ENCODE measurements at regions not wholly inside any gene's neighbourhood (a gene's known extent, or its start where the extent isn't known, plus 50 kb on each side); places are given as distances from the start of the nearest gene placed in this dataset.

GRCh38 chr12:115571446-115571845 is 706.0 kb downstream of the MED13L start:
- TF ChIP-seq CTCF (conservative IDR thresholded peaks at IDR 0.05 in 1 of 2, IDR thresholded peaks at IDR 0.05 in 1 of 2; ENCODE audit: low read depth in 1 of 2, low read length in 2 of 2) (no peak), EZH2 (IDR thresholded peaks at IDR 0.05; ENCODE audit: low read length, missing control alignments) (no peak)

Measured in fibroblast of lung (primary cell).